ENCODE measurements at regions not wholly inside any gene's neighbourhood (a gene's known extent, or its start where the extent isn't known, plus 50 kb on each side); places are given as distances from the start of the nearest gene placed in this dataset.

DNA sequence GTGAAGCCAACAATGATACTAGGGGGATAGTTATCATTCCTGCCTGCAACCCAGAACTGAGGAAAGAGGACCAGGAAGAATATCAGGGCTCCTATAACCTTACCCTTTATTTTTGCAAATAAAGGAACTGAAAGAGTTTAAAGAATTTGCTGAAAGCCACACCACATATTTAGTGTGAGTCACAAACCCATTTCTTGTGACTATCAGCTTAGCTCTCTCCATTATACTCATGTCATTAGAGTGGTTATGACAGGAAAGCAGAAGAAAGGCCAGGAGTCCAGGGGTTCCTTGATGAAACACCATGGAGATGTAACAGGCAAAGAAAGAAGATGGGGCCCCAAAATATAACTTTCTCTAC, 141.1 kb upstream of the SAMSN1 start:
- no peak for TF ChIP-seq CTCF (conservative IDR thresholded peaks at IDR 0.05; ENCODE audit: low read depth, low read length)
- DNase-seq (ENCODE audit: low read depth) = no peak
- no peak overlapping the region for H3K4me3 ChIP-seq (ENCODE audit: low read length)

GRCh38 chr21:14686466-14687267, 140.6 kb upstream of the SAMSN1 start:
- no peak for DNase-seq (ENCODE audit: low read depth)
- H3K4me3 ChIP-seq (ENCODE audit: low read length) = no peak overlapping the region
- TF ChIP-seq CTCF (conservative IDR thresholded peaks at IDR 0.05; ENCODE audit: low read depth, low read length) = no peak

DNA sequence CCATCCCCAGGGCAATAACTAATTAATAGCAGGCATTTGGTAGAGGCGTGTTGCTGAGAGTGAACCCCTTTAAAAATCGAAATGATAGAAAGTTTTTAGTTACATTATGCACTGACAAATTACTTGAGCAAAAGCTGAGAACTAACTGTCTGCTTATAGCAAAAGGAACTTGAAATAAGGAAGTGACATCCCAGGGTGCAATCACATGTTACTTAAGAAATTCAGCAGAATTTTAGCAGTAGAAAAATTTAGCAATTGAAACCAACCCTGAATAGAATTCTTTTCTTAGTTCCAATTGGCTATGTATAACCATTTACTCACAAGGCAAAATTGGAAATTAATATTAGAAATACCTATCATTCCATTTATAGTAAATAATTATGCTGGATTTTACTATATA, 139.5 kb upstream of the SAMSN1 start:
- H3K4me3 ChIP-seq (ENCODE audit: low read length) = no peak overlapping the region
- DNase-seq (ENCODE audit: low read depth) = no peak
- no peak for TF ChIP-seq CTCF (conservative IDR thresholded peaks at IDR 0.05; ENCODE audit: low read depth, low read length)

DNA sequence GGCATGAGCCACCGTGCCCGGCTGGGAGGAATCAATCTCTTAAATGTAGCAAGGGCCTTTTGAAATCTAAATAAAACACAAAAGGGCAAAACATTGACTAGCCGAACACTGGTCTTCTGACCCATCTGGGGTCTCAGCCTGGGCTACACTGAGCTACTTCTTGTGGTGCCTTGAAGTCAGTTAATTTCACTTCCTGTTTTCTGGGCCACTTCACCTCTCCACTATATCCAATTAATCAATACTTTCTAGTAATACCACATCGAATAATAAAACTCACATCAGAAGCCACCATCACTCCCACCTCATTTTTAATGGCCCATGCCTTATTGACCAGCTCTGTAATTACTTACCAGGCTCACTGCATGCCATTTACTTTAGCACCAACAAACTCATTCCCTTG, 138.0 kb upstream of the SAMSN1 start:
- TF ChIP-seq CTCF (conservative IDR thresholded peaks at IDR 0.05; ENCODE audit: low read depth, low read length) = no peak
- DNase-seq (ENCODE audit: low read depth) = no peak

DNA sequence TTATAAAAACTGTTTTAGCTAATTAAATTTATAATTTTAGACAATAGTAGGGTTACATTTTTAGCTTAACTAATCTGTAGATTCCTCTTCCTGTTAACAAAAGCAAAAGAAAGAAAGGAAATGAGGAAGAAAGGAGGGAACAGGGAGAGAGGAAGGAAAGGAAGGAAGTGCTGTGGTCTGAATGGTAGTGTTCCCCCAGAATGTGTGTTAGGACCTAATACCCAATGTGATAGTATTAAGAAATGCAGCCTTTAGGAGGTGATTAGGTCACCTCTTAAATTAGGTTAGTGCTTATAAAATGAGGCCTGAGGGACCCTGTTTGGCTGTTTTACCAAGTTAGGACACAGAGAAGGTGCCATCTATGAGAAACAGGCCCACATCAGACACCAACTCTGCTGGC, 136.9 kb upstream of the SAMSN1 start:
- no peak overlapping the region for H3K4me3 ChIP-seq (ENCODE audit: low read length)
- TF ChIP-seq CTCF (conservative IDR thresholded peaks at IDR 0.05; ENCODE audit: low read depth, low read length) = no peak
- no peak for DNase-seq (ENCODE audit: low read depth)

More for the DNA sequence above, 138.0 kb upstream of the SAMSN1 start:
- H3K4me3 ChIP-seq (ENCODE audit: low read length) = no peak overlapping the region

GRCh38 chr21:14678973-14679574, 133.0 kb upstream of the SAMSN1 start:
- H3K4me3 ChIP-seq (ENCODE audit: low read length) = no peak overlapping the region
- TF ChIP-seq CTCF (conservative IDR thresholded peaks at IDR 0.05; ENCODE audit: low read depth, low read length) = no peak
- no peak for DNase-seq (ENCODE audit: low read depth)

GRCh38 chr21:14677639-14678179, 131.6 kb upstream of the SAMSN1 start:
- DNase-seq (ENCODE audit: low read depth) = no peak
- no peak for TF ChIP-seq CTCF (conservative IDR thresholded peaks at IDR 0.05; ENCODE audit: low read depth, low read length)
- H3K4me3 ChIP-seq (ENCODE audit: low read length) = no peak overlapping the region
